ENCODE measurements at regions not wholly inside any gene's neighbourhood (a gene's known extent, or its start where the extent isn't known, plus 50 kb on each side); places are given as distances from the start of the nearest gene placed in this dataset.

DNA sequence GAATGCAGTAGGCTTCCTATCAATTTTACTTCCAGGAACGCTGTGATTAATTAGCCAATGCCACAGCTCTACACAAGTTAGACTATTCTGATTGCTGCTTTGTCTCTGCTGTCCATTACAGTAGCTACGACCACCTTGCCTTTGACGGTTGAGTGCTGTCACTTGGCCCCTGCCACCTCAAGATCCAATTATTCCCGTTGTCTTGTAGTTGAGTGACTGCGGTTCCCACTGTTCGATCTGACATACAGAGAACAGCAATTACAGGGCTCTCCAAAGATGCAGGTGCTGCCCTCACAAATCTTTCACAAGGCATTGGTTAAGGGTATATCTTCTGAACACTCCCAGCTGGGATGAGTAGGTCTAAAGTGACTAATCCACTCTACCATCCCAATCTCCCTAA, 393.4 kb upstream of the KIF2A start:
- TF ChIP-seq POLR2AphosphoS5 (IDR thresholded peaks at IDR 0.05; ENCODE audit: low read depth, low read length): no peak
- no peak for TF ChIP-seq TAF1 (IDR thresholded peaks at IDR 0.05; ENCODE audit: borderline replicate concordance, insufficient read depth, low read length)
- TF ChIP-seq, protein P1, sequence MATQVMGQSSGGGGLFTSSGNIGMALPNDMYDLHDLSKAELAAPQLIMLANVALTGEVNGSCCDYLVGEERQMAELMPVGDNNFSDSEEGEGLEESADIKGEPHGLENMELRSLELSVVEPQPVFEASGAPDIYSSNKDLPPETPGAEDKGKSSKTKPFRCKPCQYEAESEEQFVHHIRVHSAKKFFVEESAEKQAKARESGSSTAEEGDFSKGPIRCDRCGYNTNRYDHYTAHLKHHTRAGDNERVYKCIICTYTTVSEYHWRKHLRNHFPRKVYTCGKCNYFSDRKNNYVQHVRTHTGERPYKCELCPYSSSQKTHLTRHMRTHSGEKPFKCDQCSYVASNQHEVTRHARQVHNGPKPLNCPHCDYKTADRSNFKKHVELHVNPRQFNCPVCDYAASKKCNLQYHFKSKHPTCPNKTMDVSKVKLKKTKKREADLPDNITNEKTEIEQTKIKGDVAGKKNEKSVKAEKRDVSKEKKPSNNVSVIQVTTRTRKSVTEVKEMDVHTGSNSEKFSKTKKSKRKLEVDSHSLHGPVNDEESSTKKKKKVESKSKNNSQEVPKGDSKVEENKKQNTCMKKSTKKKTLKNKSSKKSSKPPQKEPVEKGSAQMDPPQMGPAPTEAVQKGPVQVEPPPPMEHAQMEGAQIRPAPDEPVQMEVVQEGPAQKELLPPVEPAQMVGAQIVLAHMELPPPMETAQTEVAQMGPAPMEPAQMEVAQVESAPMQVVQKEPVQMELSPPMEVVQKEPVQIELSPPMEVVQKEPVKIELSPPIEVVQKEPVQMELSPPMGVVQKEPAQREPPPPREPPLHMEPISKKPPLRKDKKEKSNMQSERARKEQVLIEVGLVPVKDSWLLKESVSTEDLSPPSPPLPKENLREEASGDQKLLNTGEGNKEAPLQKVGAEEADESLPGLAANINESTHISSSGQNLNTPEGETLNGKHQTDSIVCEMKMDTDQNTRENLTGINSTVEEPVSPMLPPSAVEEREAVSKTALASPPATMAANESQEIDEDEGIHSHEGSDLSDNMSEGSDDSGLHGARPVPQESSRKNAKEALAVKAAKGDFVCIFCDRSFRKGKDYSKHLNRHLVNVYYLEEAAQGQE (IDR thresholded peaks at IDR 0.05; ENCODE audit: insufficient read depth in 1 of 2, low read depth in 2 of 2, low read length in 2 of 2): no peak
- no peak for TF ChIP-seq SIN3A (IDR thresholded peaks at IDR 0.05; ENCODE audit: borderline replicate concordance, insufficient read depth, low read length)

All from PFSK-1 (cell line).